GM18868 (cell line): ENCODE measurements at regions not wholly inside any gene's neighbourhood (a gene's known extent, or its start where the extent isn't known, plus 50 kb on each side); places are given as distances from the start of the nearest gene placed in this dataset.

Source experiments
- ATAC-seq: cut with Tn5 transposase; IDR thresholded peaks from one replicate; pipeline ENCODE4 v1.9.1; 2021; ENCODE audit warnings: mild to moderate bottlenecking, moderate library complexity; ENCODE audit not compliant: unreplicated experiment

DNA sequence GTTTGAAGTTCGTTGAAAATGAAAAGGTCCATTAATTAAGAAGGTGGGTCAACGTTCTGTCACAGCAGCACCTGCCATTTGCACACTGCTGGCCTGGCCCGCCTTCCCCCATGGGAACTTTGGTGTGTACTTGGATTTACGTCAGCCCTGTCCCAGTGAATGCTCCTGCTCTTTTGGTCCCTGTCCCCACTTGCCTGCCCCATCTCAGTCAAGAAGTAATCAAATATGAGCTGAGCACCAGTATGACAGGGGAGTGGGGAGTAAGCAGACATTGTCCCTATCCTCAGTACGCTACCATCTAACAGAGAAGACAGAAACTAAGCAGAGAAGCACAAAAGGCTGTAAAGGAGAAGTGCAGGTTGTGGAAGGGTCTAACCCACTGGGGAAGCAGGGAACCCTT lies 65.1 kb downstream of the SLC4A3 start:
- no peak for ATAC-seq

DNA sequence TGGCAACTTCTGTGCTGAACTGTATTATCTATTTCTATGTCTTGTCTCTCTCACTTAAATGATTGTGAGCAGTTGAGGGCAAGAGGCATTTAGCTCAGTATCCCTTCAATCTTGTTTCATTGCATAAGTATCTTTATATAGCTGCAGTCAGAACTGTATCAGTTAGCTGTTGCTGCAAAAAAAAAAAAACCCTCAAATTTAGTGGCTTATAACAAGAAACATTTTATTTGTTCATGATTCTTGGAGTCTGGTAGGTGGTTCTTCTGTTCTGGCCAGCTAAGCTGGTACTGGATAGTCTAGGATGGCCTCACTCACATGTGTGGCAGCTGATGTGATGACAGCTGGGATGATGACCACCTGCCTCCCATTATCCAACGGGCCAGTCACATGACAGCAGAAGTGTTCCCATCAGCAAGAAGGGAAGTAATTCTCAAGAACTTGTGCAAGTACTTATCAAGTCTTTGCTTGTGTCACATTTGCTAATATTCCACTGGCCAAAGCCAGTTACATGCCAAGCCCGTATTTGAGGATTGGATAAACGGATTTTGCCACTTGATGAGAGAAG lies 67.8 kb downstream of the SLC4A3 start:
- no peak for ATAC-seq

DNA sequence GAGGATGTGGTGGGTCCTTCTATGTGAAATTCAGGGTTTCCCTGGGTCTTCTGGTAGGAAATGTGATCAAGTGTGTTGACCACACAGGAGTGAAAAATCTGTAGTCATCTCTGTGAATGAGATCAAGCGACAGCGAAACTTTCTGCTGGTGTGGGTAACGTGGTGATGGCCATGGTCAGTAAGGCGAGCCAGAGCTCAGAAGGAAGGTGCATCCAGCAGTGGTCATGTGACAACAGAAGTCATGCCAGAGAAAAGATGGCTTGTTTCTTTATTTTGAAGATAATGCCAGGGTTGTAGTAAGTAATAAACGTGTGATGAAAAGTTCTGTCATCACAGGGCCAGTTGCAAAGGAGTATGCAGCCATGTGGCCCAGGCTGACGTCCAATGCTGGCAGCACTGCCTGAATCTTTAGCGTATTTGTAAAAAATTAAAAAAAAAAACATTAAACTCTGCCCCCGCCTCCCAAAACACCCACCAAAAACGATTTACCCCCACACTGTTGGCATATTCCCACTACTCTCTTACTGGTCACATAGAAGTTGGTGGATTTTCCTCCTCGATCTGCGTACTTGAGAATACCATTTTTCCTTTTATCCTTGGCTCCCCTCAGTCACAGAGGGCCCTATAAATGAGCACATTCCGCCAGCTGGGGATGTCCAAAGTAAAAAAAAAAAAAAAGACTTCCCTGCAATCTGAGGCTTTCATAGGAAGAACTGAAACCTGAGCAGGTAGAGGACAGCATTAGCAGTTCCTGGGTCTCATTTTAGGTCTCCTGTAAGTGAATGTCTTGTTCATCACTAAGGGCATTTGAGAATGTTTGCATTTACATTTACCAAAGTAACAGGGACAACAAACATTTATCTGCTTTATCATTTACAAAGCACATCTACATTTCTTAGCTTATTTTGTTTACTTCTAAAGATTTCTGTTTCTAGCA lies 70.6 kb downstream of the SLC4A3 start:
- ATAC-seq = no peak

DNA sequence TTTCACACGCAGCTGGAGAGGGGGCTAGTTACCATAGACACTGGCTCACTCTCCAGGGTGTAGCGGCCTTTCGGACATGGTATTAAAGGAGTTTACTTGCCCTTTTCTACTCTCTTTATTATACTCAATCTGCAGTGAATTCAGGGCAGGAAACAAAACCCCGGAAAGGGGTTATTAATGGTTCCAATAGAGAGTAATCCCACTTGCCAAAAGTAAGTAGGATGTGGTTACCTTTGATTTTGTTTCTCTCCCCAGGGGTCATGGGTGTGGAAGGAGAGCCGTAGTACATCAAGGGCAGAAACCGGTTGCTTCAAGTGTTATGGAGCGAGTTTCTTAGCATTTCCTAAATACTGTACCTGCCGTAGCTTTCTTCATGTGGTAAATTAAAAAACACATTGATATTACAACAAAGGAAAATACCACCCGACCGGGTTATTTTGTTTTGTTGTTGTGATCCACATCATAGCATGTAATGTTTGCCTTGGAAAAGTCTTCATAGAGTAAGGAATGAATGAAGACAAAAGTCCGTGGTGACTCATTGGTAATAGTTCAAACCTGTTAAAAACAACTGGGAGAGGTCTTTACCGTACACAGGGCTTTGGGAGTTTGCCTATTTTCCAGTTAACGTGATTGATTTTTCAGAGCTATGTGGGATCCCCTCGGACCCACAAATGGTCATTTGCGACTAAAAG lies 71.5 kb downstream of the SLC4A3 start:
- ATAC-seq = no peak

DNA sequence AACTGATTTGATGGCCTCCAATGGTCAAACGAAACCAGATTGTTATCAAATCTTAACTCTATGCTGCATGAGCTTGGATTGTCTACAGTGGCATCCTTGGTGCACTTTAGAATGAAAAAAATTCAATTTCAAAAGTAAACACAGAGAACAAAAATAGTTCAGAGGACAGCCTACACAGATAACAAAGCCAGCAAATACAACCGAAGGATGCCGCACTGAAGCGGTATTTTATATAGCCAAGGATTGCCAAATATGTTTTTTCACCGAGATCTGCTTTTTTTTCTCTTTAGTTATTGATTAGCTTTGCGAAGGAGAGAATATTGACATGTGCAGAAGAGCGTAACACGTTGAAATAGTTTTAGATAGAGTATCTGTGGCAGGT lies 72.0 kb downstream of the SLC4A3 start:
- ATAC-seq = no peak

DNA sequence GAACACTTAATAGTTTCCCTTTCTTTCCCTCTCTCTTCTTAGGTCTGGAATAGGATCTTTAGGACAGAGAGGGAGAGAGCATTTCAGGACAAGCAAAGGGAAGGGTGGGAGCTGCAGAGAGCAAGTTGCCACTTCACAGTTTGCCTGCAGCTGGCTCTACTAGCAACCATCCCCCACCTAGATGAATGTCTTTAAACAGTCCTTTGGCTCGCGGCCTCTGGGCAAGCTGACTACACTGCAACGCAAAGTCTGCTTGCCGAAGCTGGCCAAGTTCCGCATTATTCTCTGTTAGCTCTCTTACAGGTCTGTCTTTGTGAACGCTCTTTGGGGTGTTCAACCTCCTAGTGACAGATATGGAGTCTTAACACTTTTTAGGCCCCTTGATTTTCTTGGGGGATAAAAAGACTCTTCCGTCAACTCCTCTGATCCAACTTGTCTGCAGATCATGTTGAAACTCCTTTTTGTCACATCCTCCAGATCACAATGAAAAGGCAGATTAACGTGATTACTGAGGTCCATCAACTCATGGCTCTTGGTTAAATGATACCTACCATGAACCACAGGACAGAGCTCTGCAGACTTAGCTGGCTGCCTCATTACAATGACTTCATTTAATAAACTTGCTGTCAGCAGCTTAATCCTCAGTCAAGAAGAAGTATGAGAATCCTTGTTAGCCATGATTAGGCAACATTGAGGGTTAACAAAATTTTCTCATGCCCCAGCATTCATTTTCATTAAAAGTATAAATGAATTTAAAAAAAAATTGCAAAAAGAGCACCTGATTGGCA lies 74.6 kb downstream of the SLC4A3 start:
- no peak for ATAC-seq

DNA sequence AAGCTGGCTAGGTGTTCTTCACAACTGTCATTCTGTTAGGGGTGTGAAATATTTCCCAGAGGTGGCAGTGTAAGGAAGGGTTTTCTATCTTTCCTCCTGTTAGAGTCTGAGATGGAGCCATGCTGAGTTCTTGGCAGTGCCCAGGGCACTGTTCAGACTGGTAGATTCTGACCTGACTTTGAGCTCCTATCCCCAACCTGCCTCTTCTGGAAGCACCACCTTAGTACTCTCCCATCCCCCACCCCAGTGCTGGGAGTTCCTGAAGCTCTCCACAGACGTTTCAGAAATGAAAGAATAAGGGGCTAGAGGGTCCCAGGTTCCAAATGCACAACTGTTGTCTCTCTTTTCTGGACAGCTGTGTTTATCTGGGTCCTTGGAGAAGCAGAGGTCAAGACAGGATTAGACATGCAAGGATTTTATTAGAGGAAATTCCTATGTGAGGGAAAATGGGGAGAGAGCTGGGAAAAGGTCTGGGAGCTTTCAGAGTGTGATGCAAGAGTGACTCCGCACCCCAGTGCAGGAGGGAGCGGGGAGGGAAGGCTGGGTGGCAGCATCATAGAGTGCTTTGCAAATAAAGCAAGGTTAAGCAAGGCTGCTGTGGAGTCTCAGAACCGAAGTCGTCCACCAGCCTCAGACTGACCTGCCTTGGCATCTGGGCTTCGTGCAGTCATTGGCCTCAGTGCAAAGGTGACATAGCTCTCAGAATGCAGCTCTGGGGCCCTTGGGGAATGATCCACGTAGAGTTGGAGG lies 75.5 kb downstream of the SLC4A3 start:
- ATAC-seq = no peak

DNA sequence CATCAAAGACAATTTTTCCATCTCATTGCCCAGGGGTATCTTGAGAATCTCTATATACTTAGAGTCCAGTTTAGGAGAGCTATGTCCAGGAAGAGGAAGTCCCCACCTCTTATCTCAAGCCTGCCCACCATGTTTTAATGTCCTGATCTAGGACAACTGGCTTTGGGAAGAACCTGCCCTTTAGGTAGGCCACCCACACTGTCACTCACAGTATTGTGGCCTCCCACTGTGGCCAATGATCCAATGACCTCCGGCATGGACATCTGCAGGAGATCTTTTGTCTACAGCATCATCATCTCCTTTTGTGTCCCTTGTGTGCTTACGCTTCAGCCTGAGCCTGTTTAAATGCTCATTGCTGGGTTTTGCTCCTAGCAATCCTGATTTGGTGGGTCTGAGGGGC lies 77.4 kb downstream of the SLC4A3 start:
- no peak for ATAC-seq

DNA sequence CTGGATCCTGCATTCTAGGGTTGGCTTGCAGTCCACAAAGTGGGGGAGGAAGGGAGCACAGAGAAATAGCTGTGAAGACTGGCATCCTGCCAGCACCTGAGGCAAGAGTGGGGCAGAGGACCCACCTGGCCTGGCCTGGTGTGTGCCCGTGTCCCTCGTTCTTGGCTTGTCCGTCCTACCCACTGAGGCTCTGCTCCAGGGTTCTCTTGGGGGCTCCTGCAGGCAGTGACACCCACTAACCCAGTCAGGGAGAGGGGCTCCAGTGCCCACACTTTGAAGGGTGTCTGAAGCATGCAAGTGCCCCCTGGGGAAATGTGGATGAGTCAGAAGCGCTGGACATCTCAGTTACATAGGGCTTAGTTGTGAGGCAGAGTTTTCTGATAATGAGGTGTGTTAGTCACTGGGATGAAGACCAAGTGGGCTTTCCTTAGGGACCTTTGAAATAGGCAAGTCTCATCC lies 79.4 kb downstream of the SLC4A3 start:
- ATAC-seq = no peak

DNA sequence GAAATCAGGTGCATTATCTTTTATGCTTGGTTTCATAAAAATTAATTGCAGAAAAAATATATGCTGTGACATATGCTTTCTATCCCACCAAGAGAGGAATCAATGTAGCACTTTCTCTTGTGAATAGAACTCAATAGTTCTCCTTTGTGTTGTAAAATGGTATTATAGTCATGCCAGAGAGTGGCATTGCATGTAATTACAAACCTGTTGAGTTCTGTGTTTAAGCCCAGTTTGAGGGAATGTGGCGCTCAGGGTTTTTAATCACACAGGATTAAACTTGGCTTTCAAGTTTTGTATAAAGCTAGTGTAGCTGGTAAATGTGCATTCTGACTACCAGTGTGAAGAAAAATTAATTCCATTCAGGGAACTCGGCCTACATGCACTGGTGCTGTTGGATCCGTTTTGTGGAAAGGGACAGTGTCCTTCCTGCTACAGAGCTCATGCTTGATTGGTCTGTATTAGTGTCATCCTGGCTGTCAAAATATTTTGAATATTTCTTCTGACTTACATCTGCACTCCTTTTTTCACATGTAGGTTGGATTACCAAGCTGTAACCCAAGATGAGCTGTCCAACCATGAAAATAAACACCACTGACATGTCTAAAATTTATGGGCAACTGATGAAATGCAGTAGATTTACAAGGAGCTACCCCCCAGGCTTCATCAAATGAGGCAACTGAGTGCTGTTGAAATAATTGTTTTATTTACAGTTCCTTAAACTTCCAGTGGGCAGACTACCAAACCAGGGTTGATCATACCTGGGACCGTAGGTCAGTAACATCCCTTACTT lies 80.3 kb downstream of the SLC4A3 start:
- no peak for ATAC-seq

DNA sequence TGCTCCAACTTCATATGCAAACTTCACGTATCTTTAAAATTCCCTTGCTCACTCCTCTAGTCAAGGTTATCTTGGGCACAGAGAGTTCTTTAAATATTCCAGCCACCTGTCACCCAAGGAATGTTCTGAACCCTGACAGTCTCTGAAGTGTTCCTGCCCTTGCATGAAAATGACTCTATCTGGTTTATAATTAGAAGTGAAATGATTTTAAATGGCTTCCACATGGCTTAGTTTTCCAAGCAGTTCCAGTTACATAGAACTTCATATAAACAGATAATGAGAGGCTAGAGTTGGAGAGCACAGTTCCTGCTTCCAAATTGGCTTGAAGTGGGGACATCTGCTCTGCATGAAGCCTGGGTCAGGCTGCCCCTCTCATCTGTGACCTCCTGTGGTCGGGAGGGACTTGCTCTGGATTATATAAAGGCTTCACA lies 81.9 kb downstream of the SLC4A3 start:
- ATAC-seq = no peak

DNA sequence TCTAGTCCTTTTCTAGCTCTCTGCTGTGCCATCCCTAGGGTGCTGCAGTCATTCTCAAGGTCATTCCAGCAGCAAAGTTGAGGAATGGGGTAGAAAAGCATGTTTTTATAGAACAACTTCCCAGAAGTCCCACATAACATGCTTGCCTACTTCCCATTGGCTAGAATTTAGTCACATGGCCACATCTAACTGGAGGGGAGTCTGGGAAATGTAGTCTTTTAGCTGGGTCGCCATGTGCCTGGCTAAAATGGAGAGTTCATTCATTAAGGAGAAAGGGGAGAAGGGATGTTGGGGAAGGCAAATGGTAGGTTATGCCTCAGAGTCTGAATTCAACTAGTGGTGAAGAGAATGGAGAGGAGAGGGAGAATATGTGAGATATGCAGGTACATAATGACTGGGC lies 85.7 kb downstream of the SLC4A3 start:
- peak; percentile 80 for ATAC-seq

DNA sequence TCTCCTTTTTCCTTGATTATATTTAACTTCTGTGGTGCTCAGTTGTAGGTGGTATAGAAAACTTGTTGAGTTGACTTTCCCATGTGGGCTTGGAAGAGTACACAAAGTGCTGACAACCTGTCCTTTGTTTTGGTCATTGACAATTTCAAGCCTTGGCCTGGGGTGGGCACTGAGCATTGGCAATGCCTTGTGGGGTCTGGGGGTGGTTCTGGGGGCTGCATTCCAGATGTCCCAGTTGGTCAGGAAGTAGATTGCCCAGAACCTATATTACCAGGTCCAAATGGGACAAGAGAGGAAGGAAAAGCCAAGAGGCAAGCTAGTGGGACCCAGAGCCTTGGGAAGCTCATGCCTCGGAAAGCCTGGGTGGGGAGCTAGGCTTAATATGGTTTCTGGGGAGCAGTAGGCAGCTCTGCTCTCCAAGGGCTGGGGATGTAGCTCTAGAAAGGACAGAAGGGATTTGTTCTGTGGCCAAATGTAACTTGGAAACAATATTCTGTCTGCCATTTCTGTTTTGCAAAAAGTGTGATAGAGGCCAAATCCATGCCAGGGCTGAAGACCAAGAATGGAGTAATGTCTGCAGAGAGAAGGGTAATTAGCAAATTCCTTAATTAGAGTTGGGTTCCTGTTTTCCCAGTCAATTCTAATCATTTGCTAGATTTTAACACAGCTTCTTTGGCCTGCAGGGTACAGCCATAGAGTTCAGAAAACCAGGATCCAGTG lies 87.4 kb downstream of the SLC4A3 start:
- no peak for ATAC-seq

DNA sequence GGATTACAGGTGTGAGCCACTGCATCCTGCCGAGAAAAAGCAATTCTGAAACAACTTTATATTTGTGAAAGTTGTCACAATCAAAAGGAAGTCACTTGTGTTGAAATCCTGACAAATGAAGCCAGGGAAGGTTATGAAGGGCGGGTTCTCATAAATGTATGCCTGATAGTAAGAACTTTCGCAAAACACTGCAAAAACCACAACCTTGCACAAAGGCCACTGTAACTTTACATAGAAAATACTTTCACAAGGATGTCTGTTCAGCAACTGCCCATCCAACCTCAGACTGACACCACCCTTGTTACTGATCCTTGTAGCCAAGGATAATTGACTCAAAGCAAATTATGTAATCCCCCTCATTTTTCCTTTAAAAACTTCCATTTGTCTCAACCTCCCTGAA lies 90.6 kb downstream of the SLC4A3 start:
- no peak for ATAC-seq

DNA sequence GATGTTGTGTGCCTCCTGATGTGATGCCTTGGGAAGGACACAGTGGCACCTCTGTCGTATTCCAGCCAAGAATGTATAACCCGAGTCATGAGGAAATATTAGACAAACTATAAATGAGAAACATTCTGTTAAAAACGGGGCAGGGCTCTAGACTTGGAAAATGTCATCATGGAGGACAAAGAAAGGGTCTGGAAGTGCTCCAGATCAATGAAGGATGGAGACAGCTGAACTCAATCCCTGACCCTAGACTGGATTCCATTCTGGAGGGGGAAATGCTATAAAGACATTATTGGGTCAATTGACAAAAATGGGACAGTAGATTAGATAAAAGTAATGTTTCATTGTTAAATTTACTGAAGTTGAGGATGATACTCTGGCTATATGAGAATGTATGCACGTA lies 92.1 kb downstream of the SLC4A3 start:
- no peak for ATAC-seq

DNA sequence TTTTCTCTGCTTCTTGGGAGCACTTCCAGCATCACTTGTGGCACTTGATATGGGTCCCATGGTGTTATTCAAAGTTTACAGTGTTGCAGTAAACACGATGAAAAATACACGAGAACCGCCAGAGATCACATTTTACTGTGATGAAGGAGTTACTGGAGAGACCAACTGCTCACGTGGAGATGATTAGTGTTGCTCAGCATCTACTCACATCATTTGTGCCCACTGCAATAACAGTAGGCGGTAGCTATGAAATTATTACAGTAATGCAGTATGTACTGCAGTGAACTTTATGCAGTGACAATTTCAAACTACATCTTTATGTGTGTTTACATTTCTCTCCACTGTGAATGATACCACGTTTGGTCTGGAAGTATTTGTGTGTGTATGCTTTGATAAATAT lies 93.5 kb downstream of the SLC4A3 start:
- no peak for ATAC-seq

DNA sequence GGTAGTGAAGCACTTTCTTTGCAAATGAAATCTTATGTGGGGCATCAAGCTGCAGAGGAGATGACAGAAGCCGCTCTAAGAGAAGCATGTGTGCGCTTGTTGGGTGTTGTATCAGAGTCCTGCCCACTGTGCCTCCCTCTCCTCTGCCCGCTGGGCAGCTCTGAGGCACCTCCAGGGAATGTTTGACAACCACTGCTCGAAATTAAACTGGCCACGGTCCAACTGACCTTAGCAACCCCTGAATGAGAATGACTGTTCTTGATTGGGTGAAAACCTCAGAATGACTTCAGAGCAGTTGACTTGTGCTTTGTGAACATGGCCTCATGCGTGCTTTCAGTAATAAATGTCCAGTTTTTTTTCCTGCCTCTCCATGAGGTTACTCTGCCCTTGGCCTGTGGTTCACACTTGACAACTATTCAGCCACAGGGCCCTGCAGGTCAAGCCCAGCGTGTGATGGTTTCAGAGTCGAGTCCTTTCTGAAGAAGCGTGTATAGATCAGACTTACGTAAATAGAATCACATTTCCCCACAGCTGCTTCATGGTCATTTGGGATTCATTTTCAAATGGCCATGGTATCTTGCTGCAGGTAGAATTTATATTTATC lies 94.9 kb downstream of the SLC4A3 start:
- ATAC-seq = no peak

DNA sequence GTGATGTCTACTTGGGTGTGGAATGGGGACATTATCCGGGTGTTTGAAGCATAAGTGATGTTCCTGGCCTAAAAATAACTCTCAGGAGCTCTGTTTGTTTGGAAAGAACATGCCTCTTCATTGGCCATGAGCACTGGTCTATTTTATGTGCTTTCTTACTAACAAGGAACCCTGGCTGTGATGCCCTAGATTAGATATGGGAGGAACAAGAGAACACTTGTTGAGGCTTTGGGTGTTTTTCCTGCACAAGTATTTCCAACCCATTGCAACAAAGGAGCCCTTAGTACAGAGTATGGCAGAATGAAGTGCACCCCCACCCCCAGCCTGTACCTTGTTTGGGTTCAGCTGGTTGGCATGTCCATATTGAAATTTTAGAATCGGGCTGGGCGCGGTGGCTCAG lies 95.9 kb downstream of the SLC4A3 start:
- no peak for ATAC-seq

DNA sequence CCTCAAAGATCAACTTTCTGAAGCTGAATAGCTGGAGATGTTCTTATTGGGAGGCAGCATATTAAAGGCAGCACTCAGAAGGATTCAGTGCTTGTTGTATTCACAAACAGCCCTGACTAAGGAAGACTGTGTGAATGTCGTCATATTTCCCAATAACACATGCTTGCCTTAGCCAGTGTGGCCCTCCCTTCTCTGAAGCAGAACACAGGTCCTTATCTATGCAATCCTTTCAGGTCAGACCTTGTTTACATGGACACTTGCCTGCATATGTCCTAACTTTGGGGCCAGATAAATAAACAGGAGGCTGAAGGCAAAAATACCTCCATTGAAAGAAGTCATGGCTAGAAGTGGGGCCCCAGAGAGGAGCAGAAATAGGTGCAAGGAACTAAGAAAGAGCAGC lies 97.2 kb downstream of the SLC4A3 start:
- no peak for ATAC-seq
